ENCODE measurements at regions not wholly inside any gene's neighbourhood (a gene's known extent, or its start where the extent isn't known, plus 50 kb on each side); places are given as distances from the start of the nearest gene placed in this dataset.

DNA sequence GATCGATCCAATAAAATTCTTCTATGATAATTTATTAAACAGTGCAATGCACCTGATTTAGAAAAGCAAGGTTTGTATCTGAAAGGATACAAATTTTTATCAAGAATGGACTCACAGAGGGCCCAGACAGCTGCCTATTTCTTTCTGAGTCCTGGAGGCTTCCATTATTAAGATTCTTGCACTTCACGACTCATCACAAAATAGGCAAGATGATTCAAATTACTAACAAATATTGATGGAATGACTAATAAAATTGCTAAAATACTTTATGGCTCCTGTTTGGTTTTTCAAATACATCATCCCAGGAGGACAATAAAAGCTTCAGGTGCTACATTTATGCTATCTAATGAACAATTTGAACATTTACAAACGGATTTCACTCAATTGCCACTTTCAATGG is 483.0 kb upstream of the AGTR1 start:
- no peaks in the 10 kb centered on the region for H3K36me3 Mint-ChIP-seq (ENCODE audit: low read depth)
- Histone ChIP-seq H3K27ac (ENCODE audit: low read depth) (no peak overlapping the region), H2AFZ (no peak overlapping the region), H3F3A (replicated peaks; ENCODE audit: low read depth) (no peaks in the 10 kb centered on the region), H3K4me3 (no peak overlapping the region), H3K79me2 (replicated peaks; ENCODE audit: insufficient read depth) (no peaks in the 10 kb centered on the region), H3K9me2 (ENCODE audit: insufficient read depth) (no peaks in the 10 kb centered on the region), H3K27me3 (ENCODE audit: insufficient read depth) (no peaks in the 10 kb centered on the region), H3K36me3 (ENCODE audit: insufficient read depth) (no peaks in the 10 kb centered on the region), H4K20me1 (replicated peaks; ENCODE audit: insufficient read depth) (no peaks in the 10 kb centered on the region), H3K4me2 (no peak overlapping the region), H3K4me1 (ENCODE audit: insufficient read depth) (no peaks in the 10 kb centered on the region)
- H3K4me3 Mint-ChIP-seq = no peak overlapping the region
- 0 out of 3 replicates have a peak, but pooled peaks cover 2% of the 10 kb centered on the region for H3K4me1 Mint-ChIP-seq
- ATAC-seq = no peak
- H3K27me3 Mint-ChIP-seq (ENCODE audit: insufficient read depth, low read depth, poor library complexity) = no peaks in the 10 kb centered on the region
- no peak for DNase-seq (ENCODE audit: low spot score)
- TF ChIP-seq EZH2phosphoT487 (IDR thresholded peaks at IDR 0.05; ENCODE audit: unreplicated experiment) (no peak), ZNF331 (CRISPR knock-in tag; IDR thresholded peaks at IDR 0.05; ENCODE audit: low read depth) (no peak), POLR2AphosphoS5 (IDR thresholded peaks at IDR 0.05; ENCODE audit: low read depth) (no peak), NANOG (IDR thresholded peaks at IDR 0.05; ENCODE audit: borderline replicate concordance) (no peak)
- TF ChIP-seq, protein P1, sequence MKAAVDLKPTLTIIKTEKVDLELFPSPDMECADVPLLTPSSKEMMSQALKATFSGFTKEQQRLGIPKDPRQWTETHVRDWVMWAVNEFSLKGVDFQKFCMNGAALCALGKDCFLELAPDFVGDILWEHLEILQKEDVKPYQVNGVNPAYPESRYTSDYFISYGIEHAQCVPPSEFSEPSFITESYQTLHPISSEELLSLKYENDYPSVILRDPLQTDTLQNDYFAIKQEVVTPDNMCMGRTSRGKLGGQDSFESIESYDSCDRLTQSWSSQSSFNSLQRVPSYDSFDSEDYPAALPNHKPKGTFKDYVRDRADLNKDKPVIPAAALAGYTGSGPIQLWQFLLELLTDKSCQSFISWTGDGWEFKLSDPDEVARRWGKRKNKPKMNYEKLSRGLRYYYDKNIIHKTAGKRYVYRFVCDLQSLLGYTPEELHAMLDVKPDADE (IDR thresholded peaks at IDR 0.05) = no peak
- TF ChIP-seq, protein P2, sequence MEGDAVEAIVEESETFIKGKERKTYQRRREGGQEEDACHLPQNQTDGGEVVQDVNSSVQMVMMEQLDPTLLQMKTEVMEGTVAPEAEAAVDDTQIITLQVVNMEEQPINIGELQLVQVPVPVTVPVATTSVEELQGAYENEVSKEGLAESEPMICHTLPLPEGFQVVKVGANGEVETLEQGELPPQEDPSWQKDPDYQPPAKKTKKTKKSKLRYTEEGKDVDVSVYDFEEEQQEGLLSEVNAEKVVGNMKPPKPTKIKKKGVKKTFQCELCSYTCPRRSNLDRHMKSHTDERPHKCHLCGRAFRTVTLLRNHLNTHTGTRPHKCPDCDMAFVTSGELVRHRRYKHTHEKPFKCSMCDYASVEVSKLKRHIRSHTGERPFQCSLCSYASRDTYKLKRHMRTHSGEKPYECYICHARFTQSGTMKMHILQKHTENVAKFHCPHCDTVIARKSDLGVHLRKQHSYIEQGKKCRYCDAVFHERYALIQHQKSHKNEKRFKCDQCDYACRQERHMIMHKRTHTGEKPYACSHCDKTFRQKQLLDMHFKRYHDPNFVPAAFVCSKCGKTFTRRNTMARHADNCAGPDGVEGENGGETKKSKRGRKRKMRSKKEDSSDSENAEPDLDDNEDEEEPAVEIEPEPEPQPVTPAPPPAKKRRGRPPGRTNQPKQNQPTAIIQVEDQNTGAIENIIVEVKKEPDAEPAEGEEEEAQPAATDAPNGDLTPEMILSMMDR (conservative IDR thresholded peaks at IDR 0.05; ENCODE audit: low read depth in 2 of 2) = no peak
- no peak overlapping the region for H3K27ac Mint-ChIP-seq
- no peaks in the 10 kb centered on the region for H3K9me3 Mint-ChIP-seq

DNA sequence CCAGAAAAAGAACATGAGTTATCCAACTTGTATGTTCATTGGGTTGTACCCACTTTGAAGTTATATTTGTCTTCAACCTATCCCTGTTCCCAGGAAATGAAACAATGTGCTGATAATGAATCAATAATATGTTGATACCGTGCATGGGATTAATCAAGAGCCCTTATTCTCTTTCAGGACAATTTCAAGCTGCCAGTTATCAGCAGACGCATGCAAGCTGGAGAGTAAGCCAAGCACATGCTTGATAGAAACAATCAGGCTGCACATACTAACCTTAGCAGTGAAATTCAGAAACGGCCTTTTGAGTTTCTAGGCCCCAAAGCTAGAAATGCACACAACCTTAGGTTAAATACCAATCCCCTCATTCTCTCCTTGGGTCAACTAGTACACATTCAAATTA is 480.4 kb upstream of the AGTR1 start:
- no peaks in the 10 kb centered on the region for H3K79me2 ChIP-seq (replicated peaks; ENCODE audit: insufficient read depth)
- no peaks in the 10 kb centered on the region for H3K36me3 ChIP-seq (ENCODE audit: insufficient read depth)
- no peak overlapping the region for H3K4me3 Mint-ChIP-seq
- no peak overlapping the region for H3K4me2 ChIP-seq
- no peak overlapping the region for H3K4me3 ChIP-seq
- H2AFZ ChIP-seq = no peak overlapping the region
- no peaks in the 10 kb centered on the region for H3K9me2 ChIP-seq (ENCODE audit: insufficient read depth)
- no peak overlapping the region for H3K27ac Mint-ChIP-seq
- H3K9me3 Mint-ChIP-seq = no peaks in the 10 kb centered on the region
- no peaks in the 10 kb centered on the region for H3K36me3 Mint-ChIP-seq (ENCODE audit: low read depth)
- no peaks in the 10 kb centered on the region for H3K4me1 ChIP-seq (ENCODE audit: insufficient read depth)
- H3F3A ChIP-seq (replicated peaks; ENCODE audit: low read depth) = no peaks in the 10 kb centered on the region
- DNase-seq (ENCODE audit: low spot score) = no peak
- no peaks in the 10 kb centered on the region for H4K20me1 ChIP-seq (replicated peaks; ENCODE audit: insufficient read depth)
- no peaks in the 10 kb centered on the region for H3K27me3 ChIP-seq (ENCODE audit: insufficient read depth)
- no peaks in the 10 kb centered on the region for H3K27me3 Mint-ChIP-seq (ENCODE audit: insufficient read depth, low read depth, poor library complexity)
- no peak overlapping the region for H3K27ac ChIP-seq (ENCODE audit: low read depth)
- no peaks in the 10 kb centered on the region for H3K4me1 Mint-ChIP-seq
- ATAC-seq = no peak
- TF ChIP-seq, protein P1 (IDR thresholded peaks at IDR 0.05) = no peak
- TF ChIP-seq, protein P3, sequence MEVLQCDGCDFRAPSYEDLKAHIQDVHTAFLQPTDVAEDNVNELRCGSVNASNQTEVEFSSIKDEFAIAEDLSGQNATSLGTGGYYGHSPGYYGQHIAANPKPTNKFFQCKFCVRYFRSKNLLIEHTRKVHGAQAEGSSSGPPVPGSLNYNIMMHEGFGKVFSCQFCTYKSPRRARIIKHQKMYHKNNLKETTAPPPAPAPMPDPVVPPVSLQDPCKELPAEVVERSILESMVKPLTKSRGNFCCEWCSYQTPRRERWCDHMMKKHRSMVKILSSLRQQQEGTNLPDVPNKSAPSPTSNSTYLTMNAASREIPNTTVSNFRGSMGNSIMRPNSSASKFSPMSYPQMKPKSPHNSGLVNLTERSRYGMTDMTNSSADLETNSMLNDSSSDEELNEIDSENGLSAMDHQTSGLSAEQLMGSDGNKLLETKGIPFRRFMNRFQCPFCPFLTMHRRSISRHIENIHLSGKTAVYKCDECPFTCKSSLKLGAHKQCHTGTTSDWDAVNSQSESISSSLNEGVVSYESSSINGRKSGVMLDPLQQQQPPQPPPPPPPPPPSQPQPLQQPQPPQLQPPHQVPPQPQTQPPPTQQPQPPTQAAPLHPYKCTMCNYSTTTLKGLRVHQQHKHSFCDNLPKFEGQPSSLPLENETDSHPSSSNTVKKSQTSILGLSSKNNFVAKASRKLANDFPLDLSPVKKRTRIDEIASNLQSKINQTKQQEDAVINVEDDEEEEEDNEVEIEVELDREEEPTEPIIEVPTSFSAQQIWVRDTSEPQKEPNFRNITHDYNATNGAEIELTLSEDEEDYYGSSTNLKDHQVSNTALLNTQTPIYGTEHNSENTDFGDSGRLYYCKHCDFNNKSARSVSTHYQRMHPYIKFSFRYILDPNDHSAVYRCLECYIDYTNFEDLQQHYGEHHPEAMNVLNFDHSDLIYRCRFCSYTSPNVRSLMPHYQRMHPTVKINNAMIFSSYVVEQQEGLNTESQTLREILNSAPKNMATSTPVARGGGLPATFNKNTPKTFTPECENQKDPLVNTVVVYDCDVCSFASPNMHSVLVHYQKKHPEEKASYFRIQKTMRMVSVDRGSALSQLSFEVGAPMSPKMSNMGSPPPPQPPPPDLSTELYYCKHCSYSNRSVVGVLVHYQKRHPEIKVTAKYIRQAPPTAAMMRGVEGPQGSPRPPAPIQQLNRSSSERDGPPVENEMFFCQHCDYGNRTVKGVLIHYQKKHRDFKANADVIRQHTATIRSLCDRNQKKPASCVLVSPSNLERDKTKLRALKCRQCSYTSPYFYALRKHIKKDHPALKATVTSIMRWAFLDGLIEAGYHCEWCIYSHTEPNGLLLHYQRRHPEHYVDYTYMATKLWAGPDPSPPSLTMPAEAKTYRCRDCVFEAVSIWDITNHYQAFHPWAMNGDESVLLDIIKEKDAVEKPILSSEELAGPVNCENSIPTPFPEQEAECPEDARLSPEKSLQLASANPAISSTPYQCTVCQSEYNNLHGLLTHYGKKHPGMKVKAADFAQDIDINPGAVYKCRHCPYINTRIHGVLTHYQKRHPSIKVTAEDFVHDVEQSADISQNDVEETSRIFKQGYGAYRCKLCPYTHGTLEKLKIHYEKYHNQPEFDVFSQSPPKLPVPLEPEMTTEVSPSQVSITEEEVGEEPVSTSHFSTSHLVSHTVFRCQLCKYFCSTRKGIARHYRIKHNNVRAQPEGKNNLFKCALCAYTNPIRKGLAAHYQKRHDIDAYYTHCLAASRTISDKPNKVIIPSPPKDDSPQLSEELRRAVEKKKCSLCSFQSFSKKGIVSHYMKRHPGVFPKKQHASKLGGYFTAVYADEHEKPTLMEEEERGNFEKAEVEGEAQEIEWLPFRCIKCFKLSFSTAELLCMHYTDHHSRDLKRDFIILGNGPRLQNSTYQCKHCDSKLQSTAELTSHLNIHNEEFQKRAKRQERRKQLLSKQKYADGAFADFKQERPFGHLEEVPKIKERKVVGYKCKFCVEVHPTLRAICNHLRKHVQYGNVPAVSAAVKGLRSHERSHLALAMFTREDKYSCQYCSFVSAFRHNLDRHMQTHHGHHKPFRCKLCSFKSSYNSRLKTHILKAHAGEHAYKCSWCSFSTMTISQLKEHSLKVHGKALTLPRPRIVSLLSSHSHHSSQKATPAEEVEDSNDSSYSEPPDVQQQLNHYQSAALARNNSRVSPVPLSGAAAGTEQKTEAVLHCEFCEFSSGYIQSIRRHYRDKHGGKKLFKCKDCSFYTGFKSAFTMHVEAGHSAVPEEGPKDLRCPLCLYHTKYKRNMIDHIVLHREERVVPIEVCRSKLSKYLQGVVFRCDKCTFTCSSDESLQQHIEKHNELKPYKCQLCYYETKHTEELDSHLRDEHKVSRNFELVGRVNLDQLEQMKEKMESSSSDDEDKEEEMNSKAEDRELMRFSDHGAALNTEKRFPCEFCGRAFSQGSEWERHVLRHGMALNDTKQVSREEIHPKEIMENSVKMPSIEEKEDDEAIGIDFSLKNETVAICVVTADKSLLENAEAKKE (CRISPR knock-in tag; IDR thresholded peaks at IDR 0.05) = no peak
- no peak for TF ChIP-seq ZNF114 (CRISPR knock-in tag; IDR thresholded peaks at IDR 0.05)
- TF ChIP-seq EZH2phosphoT487 (IDR thresholded peaks at IDR 0.05; ENCODE audit: unreplicated experiment) = no peak
- no peak for TF ChIP-seq JUNB (IDR thresholded peaks at IDR 0.05; ENCODE audit: unreplicated experiment)
- TF ChIP-seq, protein P2 (conservative IDR thresholded peaks at IDR 0.05; ENCODE audit: low read depth in 2 of 2) = no peak

Measured in GM23338 (cell line).